ENCODE measurements at regions not wholly inside any gene's neighbourhood (a gene's known extent, or its start where the extent isn't known, plus 50 kb on each side); places are given as distances from the start of the nearest gene placed in this dataset.

GRCh38 chr2:105455488-105456003 is 56.7 kb upstream of the FHL2 start:
- peak; percentile 97 for DNase-seq (ENCODE audit: low read depth, low spot score)

- DNase-seq (ENCODE audit: low read depth, low spot score) = peak; percentile 84
Observed at GRCh38 chr2:105454801-105455485, 56.1 kb upstream of the FHL2 start.

- no peak for DNase-seq (ENCODE audit: low read depth, low spot score)
Observed at GRCh38 chr2:105451571-105452166, 52.8 kb upstream of the FHL2 start.

- DNase-seq (ENCODE audit: low read depth, low spot score) = no peak
Observed at GRCh38 chr2:105450471-105450870, 51.6 kb upstream of the FHL2 start.

DNA sequence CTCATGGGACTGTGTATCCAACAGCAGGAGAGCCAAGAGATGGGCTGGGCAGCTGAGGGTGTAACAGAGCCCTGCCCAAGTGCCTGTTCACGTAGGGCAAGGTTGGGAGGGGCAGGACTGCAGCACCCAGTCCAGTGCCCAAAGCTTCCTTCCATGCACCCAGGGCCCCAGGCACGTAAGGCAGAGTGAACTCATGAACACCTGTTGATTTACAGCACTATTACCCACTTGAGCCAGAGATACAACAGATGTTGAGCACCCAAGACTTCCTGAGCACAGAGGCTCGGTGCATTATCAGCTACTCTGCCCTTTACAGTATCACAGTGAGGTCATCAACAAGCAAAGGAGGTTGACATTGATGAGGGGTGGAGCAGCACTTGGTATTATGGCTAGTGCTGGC is 50.2 kb upstream of the FHL2 start:
- no peak for DNase-seq (ENCODE audit: low read depth, low spot score)

Measured in astrocyte of the hippocampus (primary cell).